NCI-H446 (cell line): ENCODE measurements at regions not wholly inside any gene's neighbourhood (a gene's known extent, or its start where the extent isn't known, plus 50 kb on each side); places are given as distances from the start of the nearest gene placed in this dataset.

ENCODE experiments used
- DNase-seq, 2 experiments: peaks; one replicate each; lab custom pipeline; 2025; lab: John Stamatoyannopoulos, UW

DNA sequence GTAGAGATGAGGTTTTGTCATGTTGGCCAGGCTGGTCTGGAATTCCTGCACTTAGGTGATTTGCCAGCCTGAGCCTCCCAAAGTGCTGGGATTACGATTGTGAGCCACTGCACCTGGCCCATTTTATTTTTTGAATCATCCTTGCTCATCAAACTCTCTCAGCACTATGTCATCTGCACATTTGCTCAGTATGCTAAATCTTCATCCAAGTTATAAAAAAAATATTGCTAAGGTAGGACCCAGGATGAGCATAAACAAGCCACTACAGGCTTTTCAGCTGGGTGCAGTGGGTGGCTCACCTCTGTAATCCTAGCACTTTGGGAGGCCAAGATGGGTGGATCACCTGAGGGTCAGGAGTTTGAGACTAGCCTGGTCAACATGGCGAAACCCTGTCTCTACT lies 510.1 kb upstream of the LARGE1 start:
- no peak for DNase-seq

GRCh38 chr22:34434371-34434770 lies 514.1 kb upstream of the LARGE1 start:
- no peak for DNase-seq

DNA sequence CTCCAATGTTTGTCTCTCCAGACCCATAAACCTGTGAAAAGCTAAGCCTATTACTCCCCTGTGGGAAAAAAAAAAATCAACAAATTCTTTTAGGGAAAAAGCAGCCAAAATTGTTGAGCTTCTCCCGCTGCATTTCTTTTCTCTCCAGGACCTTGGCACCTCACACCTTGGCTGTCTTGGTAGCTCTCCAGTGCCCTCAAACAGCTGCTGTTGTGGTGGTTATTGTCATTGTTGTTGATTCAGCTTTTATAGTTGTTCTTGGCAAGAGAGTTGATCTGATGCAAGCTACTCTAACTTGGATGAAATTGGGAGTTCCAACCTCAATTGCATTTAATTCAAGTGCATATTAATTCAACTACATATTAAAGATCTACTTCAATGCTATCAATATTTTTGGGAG lies 516.9 kb upstream of the LARGE1 start:
- DNase-seq, result no peak

- no peak for DNase-seq
These were observed 534.3 kb upstream of the LARGE1 start for GRCh38 chr22:34454598-34454997.

- DNase-seq, result no peak
These were observed 542.5 kb upstream of the LARGE1 start for GRCh38 chr22:34462795-34463194.

GRCh38 chr22:34475886-34476285 lies 555.6 kb upstream of the LARGE1 start:
- DNase-seq, result no peak

- DNase-seq, result no peak
These were observed 556.5 kb upstream of the LARGE1 start for GRCh38 chr22:34476762-34477161.

GRCh38 chr22:34481090-34481489 lies 560.8 kb upstream of the LARGE1 start:
- no peak for DNase-seq

DNA sequence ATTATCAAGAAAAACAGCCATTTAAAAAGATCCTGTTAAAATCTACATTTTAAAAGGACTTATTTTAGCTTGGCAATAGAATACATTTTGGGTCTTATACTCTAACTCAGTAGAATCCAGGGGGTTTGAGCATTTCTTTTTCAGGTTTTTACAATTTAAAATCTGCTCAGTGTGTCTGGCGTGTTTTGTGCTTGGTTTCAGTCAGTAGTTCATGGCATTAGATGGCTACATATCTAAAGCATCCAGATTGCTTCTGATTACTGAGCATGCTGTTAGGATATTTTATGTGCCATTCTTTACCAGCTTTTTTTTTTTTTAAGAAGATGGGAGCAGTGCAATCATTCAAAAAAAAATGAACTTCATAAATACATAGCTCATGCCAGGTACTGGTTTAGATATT lies 566.1 kb upstream of the LARGE1 start:
- DNase-seq, result no peak

GRCh38 chr22:34489861-34490260 lies 569.6 kb upstream of the LARGE1 start:
- no peak for DNase-seq

DNA sequence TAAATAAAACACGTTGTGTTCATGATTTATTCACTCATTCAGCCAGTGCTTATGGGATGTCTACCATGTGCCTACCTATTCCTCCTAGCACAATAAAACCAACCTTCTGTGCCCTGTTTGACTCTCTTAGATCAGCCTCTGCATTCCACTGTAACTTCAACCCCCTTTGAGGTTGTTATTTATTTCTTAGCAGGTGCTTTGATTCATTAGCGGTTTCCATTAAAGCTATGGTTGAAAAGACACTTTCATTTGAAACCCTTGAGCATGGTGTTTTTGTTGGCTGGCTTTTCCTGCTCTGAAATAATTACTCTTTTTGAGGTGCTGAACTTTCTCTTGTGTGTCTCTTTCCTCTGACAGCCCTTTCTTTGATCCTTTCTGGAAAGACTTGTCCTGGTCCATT lies 570.6 kb upstream of the LARGE1 start:
- no peak for DNase-seq

DNA sequence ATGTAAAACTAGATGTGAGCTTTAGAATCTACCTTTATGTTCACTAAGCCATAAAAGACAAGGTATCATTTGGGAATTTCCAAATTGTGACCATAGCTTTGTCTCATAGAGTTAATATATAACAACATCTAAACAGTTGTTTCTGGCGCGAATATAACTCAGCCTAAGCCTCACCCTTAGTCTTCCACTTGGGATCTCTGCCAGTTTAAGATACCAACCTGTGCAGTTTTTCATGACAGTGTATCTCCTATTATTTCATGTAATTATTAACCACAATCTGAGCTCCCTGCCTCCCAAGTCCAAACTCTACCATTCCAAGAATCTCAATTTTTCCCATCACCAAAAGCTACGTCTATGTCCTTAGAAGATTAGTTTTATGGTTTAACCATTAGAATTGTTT lies 572.5 kb upstream of the ISX start:
- DNase-seq, result no peak

GRCh38 chr22:34501366-34501965 lies 564.5 kb upstream of the ISX start:
- no peak for DNase-seq

- DNase-seq, result no peak
These were observed 563.1 kb upstream of the ISX start for GRCh38 chr22:34502821-34503220.

DNA sequence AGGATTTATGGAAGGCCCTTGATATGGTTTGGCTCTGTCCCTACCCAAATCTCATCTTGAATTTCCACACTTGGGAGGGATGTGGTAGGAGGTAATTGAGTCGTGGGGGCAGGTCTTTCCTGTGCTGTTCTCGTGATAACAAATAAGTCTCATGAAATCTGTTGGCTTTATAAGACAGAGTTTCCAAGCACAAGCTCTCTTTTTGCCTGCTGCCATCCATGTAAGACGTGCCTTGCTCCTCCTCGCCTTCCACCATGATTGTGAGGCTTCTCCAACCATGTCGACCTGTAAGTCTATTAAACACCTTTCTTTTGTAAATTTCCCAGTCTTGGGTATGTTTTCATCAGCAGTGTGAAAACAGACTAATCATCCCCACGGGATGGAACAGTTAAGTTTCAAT lies 557.2 kb upstream of the ISX start:
- no peak for DNase-seq

GRCh38 chr22:34526681-34527080 lies 539.3 kb upstream of the ISX start:
- no peak for DNase-seq

DNA sequence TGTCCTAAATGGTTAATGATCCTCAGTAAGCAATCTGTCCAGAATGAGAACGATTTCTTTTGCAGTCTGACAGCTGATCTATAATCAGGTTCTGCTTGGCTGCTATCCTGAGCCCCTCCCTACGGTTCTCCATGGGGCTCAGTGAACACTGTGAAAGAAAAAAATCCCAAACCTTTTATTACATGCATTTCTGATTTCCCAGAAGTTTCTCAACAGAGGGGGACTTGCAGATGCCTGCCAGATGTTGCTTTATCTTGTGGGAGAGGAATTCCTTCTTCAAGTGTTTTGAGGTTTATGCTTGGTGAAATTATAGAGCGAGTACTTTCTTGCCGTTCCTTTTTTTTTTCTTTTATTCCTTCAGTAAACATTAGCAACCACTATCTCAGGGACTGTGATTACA lies 531.9 kb upstream of the ISX start:
- no peak for DNase-seq

GRCh38 chr22:34567367-34567766 lies 498.6 kb upstream of the ISX start:
- no peak for DNase-seq

DNA sequence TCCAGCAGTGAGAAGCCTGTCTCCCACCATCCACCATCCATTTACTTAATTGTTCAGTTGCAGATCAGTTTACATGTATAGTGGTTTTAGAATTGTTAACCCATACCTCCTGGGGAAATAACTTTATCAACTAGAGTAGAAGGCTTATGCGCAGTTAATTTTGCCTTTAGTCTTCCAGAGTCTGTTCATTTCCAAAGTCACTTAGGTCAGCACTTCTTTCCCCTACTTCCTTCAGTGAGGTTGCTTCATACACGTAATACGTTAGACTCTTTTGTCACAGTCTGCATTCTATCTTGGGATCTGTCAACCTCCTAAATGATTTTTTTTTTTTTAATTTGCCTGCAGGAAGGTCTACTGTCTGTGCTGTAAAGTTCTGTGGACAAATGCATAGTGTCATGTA lies 495.6 kb upstream of the ISX start:
- DNase-seq, result no peak

- DNase-seq, result no peak
These were observed 486.4 kb upstream of the ISX start for GRCh38 chr22:34579519-34579918.

DNA sequence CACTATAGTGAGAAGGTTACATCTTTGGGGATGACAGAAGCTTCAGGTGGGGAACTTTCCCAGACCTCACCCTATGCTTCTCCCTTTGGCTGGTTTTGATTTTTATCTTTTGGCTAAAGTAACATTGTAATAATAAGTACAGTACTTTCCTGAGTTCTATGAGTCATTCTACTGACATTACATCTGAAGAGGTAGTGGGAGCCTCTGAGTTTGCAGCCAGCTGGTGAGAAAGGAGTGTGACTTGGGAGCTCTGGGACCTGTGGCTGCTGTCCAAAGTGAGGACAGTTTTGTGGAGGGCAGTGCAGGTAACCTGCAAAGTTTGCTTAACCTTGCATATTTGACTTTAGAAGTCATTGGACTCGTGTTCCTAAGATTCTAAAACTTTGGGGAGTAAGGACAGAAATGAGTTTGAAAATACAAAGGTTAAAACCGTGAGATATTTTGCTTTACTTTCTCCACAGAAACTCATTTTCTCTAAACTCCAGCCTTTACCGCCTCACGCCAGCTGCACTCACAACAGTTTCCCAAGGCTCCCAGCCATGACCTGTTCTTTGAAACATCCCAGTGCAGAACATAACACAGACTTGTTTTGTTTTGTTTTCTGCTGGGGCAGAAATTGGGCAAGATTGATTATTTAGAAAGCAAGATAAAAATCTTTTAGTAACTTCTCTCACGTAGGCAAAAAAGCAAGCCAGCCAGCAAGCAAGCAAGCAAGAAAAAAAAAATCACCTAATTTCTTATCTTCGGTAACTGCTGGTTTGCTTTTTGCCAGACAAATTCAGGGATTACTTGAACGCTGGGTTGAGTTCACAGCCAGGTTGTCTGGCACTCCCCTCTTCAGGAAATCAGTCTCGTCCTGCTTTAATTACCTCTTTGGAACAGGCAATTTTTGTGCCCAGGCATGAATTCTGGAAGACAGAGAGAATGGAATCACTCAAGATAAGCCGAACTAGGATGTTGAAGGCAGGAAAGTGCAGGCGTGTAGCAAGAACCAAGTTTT lies 478.3 kb upstream of the ISX start:
- DNase-seq, result no peak

GRCh38 chr22:34588871-34589545 lies 476.9 kb upstream of the ISX start:
- DNase-seq, result no peak
